NCI-H2107 treated with DMSO at 0.1 percent for 48 hours (cell line): ENCODE measurements at regions not wholly inside any gene's neighbourhood (a gene's known extent, or its start where the extent isn't known, plus 50 kb on each side); places are given as distances from the start of the nearest gene placed in this dataset.

ENCODE experiments used
- DNase-seq: peaks from one replicate; lab custom pipeline; 2025; ENCODE audit not compliant: unreplicated experiment; lab: John Stamatoyannopoulos, UW

DNA sequence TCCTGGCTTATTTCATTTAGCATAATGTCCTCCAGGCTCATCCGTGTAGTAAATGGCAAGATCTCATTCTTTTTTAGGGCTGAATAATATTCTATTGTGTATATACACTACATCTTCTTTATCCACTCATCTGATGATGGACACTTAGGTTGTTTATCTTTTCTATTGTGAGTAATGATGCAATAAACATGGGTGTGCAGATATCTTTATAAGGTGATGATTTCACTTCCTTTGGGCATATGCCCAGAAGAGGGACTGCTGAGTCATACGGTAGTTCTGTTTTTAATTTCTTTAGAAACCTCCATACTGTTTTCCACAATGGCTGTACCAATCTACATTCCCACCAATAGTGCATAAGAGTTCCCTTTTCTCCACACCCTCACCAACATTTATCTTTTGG is 317.6 kb upstream of the CNKSR2 start:
- DNase-seq: no peak

DNA sequence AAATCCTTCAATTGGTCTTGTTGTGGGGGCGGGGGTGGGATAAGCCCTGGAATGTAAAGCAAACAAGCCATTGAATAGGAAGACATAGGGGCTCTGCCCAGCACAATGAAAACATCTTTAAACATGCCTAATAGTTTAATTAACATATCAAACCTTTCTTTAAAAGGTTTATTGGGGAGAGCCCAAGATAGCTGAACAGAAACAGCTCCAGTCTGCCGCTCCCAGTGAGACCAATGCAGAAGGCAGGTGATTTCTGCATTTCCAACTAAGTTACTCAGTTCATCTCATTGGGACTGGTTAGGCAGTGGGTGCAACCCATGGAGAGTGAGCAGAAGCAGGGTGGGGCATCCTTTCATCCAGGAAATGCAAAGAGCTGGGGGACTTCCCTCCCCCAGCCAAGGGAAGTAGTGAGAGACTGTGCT is 327.2 kb upstream of the CNKSR2 start:
- DNase-seq: no peak

DNA sequence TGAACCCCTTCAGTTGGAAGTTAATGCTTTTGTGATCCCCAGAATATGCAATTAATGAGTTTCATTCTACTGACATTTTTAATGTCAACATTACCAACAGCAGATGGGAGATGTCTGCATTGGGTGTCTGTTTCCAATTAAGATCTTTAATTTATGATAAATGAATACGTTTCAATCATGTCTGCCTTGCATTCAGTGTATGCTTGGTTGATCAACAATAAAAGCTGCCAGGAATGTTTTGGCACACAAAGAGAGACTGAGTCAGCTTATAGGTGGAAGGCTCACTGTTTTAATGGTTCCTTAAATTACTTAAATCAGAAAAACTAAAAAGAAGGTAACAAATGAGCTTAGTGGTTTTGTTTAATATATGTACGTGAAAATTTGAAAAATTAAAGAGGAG is 359.9 kb upstream of the CNKSR2 start:
- DNase-seq: no peak

DNA sequence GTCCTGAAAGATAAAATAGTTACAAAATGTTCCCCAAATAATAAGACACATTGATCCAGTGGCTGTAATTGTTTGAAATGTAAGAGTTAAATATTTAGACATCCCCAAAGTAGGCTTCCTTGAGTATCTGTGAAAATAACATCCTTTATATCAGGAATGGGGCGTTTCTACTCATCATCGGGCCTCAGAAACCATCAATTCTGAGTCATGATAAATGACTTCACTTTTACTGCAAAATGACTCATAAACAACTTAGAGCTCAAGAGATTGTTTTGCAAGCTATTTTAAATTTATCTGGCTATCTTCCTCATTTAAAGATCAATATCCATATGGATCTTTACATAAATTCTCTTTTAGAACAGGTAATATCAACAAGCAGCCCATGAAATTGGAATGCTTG is 369.4 kb upstream of the CNKSR2 start:
- DNase-seq: no peak

DNA sequence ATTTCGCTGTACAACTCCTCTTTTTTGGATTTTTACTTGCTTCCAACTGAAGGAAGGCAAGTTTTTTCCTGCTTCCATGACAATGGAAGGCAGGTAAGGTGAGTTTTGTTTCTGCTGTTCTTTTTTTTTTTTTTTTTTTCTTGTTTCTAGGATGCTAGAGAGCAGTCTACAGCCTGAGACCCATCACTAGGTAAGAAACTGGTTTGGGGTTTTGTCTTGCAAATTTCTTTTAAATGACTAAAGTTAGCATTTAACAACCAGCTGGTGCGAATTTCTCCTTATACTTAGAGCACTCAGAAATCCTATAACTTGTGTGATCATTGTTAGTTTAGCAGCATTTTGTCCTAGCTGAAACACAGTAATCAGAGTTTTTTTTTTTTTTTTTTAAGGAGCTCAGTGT is 378.4 kb upstream of the CNKSR2 start:
- no peak for DNase-seq

DNA sequence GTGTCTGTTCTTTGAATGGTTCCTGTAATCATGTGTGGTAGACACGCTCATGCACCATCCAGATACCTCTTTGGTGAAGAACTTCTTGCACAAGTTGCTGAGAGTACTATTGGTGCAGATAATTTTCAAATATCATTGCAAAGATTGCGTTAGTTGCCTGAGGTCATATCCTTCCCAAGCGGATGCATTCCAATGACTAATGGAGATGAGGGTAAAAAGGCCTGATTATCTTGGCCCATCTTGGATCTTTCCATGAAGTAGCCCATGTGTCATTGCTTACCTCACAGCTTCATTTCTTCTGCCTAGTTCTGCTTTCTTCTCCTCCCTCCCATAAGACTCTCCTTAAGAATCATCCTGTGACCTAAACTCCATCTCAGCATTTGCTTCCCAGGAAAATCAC is 384.9 kb upstream of the CNKSR2 start:
- no peak for DNase-seq

DNA sequence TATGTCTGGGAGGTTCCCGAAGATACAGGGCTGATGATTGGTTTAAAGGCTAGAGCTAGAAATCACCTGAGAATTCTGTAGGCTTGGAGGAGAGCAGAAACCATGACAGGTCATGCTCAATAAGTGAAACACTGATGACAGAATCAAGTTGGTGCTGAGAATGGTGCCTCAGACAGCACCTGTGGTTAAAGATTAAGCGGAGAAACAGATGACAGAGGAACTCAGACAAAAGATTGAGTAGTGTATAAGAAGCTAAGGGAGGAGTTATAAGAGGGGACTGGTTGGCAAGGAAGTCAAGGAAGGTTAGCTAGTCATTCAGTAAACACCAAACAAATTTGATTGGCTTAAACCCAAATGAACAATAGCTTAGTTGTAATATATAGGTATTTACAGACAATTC is 385.4 kb upstream of the CNKSR2 start:
- no peak for DNase-seq

DNA sequence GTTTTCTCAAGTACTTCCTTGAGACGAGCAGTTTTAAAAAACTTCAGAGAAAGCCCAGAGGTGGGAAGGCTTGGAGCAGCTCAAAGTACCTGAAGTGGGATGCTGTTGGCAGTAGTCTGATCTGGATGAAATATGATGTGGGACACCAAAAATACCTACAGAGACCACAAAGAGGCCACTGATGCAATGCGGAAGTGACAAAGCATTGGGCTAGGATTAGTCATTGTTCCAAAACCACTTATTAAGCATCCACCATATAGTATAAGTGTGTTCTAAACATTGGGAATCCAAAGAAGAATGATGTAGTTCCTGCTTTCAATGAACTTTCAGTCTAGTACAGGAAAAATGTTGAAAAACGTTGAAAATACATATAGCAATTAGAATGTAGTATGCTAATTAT is 386.1 kb upstream of the CNKSR2 start:
- no peak for DNase-seq

DNA sequence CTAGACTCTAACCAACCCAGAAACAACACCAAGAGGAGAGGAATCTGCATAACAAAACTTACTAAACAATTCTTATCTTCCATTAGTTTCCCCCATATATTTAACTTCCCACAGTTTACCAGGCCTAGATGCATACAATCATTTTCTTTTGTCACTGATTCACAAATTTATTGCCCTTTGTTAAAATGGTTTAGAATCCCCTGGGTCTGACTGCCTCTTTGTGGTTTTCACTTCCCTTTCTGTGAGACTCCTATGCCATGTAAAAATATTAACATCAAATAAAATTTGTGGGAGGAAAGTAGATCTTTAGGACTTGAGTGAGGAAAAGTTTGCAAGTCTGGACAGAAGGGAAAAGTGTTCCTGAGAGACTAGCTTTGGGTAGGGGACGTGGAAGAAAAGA is 393.8 kb upstream of the CNKSR2 start:
- no peak for DNase-seq

DNA sequence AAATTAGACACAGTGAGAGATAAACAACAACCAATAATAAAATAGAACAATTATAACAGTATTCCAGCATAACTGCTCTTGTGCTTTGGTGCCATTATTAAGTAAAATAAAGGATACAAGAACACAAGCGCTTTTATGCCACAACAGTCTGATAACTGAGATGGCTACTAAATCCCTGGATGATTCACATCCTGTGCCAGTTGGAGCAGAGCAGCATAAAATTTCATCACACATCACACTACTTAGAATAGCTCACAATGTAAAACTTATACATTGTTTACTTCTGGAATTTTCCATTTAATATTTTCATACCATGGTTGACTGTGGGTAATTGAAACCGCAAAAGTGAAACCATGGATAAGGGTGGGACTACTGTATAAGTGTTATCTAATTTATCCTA is 399.9 kb upstream of the CNKSR2 start:
- DNase-seq: no peak

DNA sequence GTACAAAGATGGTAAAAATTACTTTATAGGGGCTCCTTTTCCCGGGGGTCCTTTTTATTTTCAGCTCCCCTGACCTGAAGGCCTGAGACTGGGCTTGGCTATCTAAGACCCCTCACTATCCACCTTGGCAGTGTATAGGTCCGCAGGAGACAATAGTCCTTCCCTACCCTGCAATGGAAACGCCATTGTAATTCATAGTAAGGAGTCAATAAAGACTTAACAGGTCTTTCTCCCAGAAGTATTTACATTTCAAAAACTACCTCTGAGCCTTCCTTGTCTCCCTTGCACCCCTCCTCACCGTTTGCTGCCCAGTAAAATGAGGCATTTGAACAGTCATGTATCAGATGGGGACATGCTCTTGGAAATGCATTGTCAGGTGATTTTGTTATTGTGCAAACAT is 401.2 kb upstream of the CNKSR2 start:
- no peak for DNase-seq

DNA sequence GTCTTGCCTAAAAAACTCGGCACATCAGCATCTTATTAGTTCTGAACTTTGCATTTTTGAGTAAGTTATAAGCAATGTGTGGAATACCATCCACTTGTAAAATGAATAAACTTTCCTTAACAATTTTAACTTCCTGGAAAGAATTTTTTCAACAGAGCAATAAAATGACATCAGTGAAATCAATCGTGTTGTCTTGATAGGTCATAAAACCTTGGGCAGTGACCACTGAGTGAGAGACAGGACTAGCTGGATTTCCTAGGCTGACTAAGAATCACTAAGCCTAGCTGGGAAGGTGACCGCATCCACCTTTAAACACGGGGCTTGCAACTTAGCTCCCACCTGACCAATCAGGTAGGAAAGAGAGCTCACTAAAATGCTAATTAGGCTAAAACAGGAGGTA is 403.0 kb upstream of the CNKSR2 start:
- DNase-seq: no peak

DNA sequence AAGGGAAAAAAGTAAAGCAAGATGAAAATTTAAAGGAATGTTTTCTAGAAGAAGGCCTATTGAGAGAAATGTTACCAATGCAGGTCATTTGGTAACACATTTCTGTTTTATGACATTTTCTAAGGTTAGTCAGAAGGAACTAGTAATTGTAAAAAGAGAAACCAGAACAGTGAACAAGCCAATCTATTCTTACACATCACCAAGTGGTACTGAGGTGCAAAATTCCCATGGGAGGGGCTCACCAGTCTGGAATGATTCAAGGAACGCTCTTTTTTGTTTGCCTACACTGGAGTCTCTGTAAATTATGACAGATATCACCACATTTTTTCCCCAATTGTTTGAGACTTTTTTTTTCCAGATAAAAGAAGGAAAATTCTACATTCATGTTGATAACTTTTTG is 404.7 kb upstream of the CNKSR2 start:
- no peak for DNase-seq

DNA sequence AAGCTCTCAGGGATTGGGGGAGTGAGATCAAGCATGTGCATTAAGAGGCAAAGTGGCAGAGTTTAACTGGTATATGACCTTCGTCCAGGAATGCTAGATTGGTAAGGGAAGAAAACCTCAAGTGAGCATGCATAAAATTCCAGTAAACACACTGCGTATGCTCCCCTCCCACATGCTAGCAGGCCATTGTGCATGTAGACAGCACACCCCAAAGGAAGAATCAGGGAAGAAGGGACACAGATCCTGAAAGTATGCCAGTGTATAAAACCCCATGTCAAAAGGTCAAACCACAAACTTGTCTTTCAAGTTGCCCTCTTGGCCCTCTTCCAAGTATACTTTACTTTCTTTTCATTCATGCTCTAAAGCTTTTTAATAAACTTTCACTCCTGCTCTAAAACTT is 405.2 kb upstream of the CNKSR2 start:
- no peak for DNase-seq

DNA sequence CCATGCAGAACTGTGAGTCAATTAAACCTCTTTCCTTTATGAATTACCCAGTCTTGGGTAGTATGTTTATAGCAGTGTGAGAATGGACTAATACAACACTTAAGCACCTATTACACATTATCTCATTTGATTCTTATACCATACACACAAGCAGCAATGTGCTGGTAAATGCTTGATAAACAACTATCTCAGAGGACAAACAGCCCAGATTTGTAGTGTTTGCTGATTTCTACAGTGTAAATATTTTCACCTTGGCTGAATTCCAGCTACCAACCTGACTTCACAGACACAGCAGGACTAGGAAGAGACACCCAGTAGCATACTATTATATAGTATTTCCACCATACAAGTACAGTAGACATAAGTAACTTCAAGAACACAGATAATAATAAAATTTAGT is 406.5 kb upstream of the CNKSR2 start:
- no peak for DNase-seq

DNA sequence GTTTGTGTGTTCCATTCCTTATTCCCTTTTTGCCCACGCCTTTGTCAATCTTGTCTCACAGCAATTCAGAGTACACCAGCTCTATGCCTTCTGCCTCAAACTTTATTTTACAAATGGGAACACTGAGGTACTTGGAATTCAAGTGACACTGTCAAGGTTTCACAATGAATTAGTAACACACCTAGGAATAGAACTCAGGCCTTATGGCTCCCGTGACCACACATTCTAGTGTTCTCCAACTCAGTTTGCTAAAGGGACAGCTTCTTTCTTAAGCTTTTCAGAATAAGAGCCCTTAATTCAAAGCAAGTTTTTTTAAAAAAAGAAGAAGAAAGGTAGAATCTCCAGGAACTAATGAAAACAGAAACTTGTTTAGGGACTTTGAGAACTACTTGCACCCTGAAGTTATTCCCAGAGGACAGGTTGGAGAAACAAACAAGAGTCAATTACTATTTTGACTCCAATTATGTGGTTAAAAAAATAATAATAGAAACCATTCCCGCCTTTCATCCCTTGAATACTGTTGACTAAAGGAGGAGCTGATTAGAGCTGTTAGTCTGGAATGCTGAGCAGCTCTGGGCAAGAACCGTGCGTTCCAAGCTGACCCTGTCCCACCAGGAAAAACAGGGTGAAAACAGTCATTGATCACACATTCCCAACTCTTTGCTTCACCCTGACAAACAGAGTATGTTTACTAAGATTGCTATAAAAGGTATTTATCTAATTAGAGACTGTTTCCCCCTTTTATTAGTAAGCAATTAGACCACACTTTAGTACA is 408.8 kb upstream of the CNKSR2 start:
- peak; percentile 3 for DNase-seq

DNA sequence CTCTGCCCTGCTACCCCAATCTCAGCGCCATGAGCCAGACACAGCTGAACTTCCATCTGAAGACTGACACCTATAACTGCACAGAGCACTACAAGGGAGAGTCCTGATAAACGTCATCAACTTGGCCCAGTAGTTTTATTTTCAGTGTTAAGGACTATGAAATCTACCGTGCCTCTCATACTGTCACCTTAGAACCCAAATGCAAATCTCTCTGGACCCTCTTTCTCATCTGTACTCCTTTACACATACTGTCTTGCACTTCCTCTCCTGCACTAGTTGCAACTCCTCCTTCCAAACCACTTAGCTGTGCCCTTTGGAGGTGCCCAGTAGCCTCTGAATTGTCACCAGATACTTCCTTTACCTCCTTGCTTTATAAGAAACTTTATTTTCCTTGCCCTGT is 420.2 kb upstream of the CNKSR2 start:
- DNase-seq: no peak

DNA sequence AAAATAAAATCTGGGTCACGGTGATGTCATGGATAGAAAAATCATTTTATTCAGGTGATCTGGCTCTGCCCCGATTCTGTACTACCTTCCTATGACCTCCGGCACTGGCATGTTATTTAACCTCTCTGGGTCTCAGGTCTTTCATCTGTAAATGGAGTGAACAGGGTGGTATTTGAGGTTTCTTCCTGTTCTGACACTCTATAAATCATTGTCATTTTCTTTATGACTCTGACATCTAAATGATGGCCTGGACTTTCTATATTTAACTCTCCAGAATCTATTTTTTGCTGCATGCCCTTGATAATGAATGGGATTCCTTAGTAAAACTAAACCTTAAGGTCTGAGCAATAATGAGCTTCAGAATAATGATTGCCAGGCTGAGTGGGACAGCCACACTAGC is 422.0 kb upstream of the CNKSR2 start:
- no peak for DNase-seq

DNA sequence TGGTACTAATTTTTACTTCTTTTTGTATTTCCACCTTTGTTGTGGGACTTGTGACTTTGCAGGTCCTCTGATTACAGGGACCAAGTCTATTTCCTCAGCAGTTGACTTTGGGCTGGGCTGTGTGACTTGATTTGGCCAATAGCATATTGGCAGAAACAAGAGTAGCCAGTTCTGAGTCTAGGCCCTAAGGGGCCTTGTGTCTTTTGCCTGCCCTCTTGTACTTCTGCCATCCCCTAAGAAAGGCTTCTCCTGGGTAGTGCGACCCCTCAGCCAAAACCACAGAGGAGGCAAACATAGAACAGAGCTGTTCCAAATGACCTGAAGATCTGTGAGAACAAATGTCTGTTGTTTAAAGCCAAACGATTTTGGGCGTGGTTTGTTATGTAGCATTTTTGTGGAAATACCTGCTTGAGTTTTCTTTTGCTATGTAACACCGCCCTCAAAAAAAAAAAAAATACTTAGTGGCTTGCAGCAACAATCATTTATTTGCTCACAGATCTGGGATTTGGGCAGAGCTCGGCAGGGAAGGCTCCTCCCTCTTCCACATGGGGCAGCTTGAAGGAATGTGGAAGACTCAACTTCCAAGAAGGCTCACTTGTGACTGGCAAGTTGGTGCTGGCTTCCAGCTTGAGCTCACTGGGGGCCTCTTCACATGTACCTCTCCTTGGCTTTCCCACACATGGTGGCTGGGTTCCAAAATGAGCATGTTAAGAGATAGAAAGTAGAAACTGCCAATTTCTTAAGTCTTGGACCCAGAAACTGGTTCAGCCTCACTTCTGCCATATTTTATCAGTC is 423.0 kb upstream of the CNKSR2 start:
- no peak for DNase-seq

DNA sequence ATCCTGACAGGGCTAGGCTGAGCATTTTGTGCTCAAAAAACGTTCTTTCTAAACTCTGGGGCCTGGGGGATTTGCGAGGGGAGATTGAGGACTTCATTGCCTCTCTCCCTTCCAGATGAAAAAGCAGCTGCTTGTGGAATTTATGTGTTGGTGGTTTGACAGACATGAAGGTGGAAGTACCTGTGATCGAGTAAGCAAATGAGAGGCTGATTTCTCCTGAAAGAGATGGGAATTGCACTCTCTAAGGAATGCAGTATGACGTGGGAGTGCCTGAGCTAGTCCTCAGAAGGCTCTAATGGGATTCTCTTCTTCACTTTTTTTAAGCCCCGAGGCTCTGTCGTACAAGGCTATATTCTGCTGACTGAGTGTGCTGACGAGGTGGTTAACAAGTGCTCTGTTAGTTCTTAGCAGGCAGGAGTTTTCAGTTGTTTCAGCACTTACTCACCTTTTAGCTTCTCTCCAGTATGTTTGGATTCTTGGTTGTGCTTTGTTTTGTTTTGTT is 426.8 kb upstream of the CNKSR2 start:
- no peak for DNase-seq

DNA sequence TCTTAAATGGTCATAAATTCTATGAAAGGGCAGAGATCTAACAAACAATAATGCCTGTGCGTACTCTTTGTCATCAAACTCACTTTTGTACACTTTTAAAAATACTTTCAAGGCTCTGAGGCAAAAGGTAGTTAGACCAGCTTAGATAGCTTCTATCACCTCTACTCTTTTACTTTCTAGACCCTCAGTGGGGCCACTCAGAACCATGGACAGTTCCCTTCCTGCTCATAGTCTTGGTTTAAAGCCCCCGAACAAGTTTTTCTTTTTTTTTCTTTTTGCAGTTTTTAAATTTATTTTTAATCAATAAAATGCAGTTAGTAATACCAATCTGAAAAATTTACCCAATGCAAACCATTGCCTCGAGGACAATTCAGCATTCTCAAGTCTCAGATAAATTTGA is 460.5 kb upstream of the CNKSR2 start:
- DNase-seq: no peak

DNA sequence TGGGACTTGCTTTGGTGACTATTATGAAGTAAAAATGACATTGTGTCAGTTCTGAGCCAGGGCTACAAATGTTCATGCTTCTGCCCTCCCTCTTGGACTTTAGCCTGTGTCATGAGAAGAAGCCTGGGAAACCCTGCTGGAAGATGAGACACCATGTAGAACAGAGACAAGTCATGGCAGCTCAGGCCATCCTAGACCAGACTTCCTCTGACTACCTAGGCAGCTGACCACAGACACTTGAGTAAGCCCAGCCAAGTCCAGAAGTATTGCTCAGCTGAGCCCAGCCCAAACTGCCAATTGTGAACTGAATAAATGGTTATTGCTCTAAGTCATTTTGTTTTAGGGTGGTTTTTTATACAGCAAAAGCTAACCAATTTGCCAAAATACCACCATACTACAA is 467.6 kb upstream of the CNKSR2 start:
- DNase-seq: no peak

DNA sequence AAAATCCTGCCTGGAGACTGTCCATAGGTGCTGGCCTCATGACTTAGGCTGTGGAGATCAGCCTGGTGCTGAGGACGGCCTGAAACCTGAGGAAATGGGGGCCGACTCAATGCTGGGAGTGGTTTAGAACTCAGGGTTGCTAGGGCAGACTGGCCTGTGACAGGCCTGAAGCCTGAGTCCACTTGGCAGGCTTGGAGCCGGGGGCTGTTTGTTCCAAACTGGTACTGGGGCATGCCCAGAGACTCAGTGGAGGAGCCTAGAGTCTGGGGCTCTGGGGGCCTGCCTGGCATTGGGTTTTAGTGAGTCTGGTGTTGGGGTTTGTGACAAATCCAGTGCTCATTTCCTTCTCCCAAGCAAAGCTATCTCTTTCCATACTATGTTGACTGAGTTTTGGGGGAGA is 489.7 kb upstream of the CNKSR2 start:
- no peak for DNase-seq
